Stomach (tissue), 4 donors: ENCODE measurements at regions not wholly inside any gene's neighbourhood (a gene's known extent, or its start where the extent isn't known, plus 50 kb on each side); places are given as distances from the start of the nearest gene placed in this dataset.

Source experiments
- POLR2A ChIP-seq, 4 donors: fragments of 450-650 bp; IDR thresholded peaks; one replicate each; pipeline ENCODE4 v1.6.1; 2016; ENCODE audit warnings: antibody characterized with exemption in 4 of 4, control low read depth in 2 of 4, mild to moderate bottlenecking in 1 of 4, moderate library complexity in 1 of 4
- POLR2AphosphoS5 ChIP-seq, 3 donors: sonication (generic); formaldehyde crosslinking; IDR thresholded peaks; one replicate each; pipeline ENCODE4 v1.6.1; 2016; ENCODE audit warnings: antibody characterized with exemption in 3 of 3
- TF ChIP-seq, protein P1 (sequence below), 7 experiments: fragments of 450-650 bp in 4 of 7; fragments of 200-600 bp in 3 of 7; sonication (generic) in 3 of 7; IDR thresholded peaks; one replicate each; pipeline ENCODE4 v1.5.1; 2016 to 2019; ENCODE audit warnings: antibody characterized with exemption in 7 of 7, control low read depth in 2 of 7, mild to moderate bottlenecking in 1 of 7

DNA sequence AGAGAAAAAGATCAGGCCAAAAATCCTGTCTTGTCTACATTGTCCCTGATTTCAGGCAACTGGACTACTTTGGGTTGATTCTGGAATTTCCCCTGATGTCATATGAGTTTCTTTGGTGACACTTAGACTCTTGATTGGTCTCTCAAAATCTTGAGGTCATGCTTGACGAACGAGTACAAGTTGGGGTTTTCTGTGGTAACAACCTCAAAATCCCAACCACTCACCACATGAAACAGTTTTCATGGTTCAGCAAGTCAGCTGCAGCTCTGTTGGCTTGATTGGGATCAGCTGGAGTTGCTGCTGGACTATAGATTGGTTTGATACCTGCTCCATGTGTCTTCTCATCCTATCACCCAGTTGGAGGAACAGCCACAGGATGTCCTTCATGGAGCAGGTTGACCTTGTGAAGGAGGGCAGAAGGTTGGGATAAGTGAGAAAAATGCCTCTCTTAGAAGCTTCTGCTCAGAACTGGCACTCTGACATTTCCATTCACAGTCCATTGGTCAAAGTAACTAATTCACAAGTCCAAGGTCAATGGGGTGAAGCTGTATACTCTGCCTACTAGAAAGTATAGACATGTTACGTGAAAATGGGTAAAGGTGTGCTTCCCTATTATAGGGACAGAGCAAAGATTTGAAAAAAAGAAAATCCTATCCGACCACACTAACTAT, 284.5 kb downstream of the SH3GL2 start:
- TF ChIP-seq, protein P1, sequence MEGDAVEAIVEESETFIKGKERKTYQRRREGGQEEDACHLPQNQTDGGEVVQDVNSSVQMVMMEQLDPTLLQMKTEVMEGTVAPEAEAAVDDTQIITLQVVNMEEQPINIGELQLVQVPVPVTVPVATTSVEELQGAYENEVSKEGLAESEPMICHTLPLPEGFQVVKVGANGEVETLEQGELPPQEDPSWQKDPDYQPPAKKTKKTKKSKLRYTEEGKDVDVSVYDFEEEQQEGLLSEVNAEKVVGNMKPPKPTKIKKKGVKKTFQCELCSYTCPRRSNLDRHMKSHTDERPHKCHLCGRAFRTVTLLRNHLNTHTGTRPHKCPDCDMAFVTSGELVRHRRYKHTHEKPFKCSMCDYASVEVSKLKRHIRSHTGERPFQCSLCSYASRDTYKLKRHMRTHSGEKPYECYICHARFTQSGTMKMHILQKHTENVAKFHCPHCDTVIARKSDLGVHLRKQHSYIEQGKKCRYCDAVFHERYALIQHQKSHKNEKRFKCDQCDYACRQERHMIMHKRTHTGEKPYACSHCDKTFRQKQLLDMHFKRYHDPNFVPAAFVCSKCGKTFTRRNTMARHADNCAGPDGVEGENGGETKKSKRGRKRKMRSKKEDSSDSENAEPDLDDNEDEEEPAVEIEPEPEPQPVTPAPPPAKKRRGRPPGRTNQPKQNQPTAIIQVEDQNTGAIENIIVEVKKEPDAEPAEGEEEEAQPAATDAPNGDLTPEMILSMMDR (IDR thresholded peaks at IDR 0.05), result no peak
- TF ChIP-seq POLR2AphosphoS5 (IDR thresholded peaks at IDR 0.05) (no peak), POLR2A (IDR thresholded peaks at IDR 0.05) (no peak)
